ENCODE measurements at regions not wholly inside any gene's neighbourhood (a gene's known extent, or its start where the extent isn't known, plus 50 kb on each side); places are given as distances from the start of the nearest gene placed in this dataset.

- Histone ChIP-seq H3K4me1 (ENCODE audit: control insufficient read depth in 1 of 2, low read depth in 2 of 2) (no peaks in the 10 kb centered on the region), H3K36me3 (no peaks in the 10 kb centered on the region), H3K27me3 (replicated peaks; ENCODE audit: insufficient read depth) (peaks cover 9% of the 10 kb centered on the region), H3K27ac (no peak overlapping the region), H3K9me3 (no peaks in the 10 kb centered on the region), H3K4me3 (no peak overlapping the region)
- DNase-seq (ENCODE audit: low spot score): no peak
- no peak for ATAC-seq (ENCODE audit: insufficient number of reproducible peaks, low FRiP score, low read depth)
- no peak for TF ChIP-seq CTCF (IDR thresholded peaks at IDR 0.05)
These were observed 207.8 kb upstream of the FOXF1 start for GRCh38 chr16:86302421-86303109.

- Histone ChIP-seq H3K4me3 (no peak overlapping the region), H3K27ac (no peak overlapping the region), H3K9me3 (no peaks in the 10 kb centered on the region), H3K27me3 (replicated peaks; ENCODE audit: insufficient read depth) (peaks cover 4% of the 10 kb centered on the region), H3K36me3 (no peaks in the 10 kb centered on the region), H3K4me1 (ENCODE audit: control insufficient read depth in 1 of 2, low read depth in 2 of 2) (no peaks in the 10 kb centered on the region)
- no peak for TF ChIP-seq CTCF (IDR thresholded peaks at IDR 0.05)
- ATAC-seq (ENCODE audit: insufficient number of reproducible peaks, low FRiP score, low read depth) (no peak), DNase-seq (ENCODE audit: low spot score) (no peak)
These were observed 206.3 kb upstream of the FOXF1 start for GRCh38 chr16:86303787-86304678.

- Histone ChIP-seq H3K4me3 (no peak overlapping the region), H3K27ac (no peak overlapping the region), H3K36me3 (no peaks in the 10 kb centered on the region), H3K4me1 (ENCODE audit: control insufficient read depth in 1 of 2, low read depth in 2 of 2) (no peaks in the 10 kb centered on the region), H3K9me3 (no peaks in the 10 kb centered on the region), H3K27me3 (replicated peaks; ENCODE audit: insufficient read depth) (no peaks in the 10 kb centered on the region)
- ATAC-seq (ENCODE audit: insufficient number of reproducible peaks, low FRiP score, low read depth) (no peak), DNase-seq (ENCODE audit: low spot score) (no peak)
- no peak for TF ChIP-seq CTCF (IDR thresholded peaks at IDR 0.05)
These were observed 205.5 kb upstream of the FOXF1 start for GRCh38 chr16:86304868-86305267.

GRCh38 chr16:86305440-86305839 is 204.9 kb upstream of the FOXF1 start:
- Histone ChIP-seq H3K9me3 (no peaks in the 10 kb centered on the region), H3K36me3 (no peaks in the 10 kb centered on the region), H3K4me3 (no peak overlapping the region), H3K4me1 (ENCODE audit: control insufficient read depth in 1 of 2, low read depth in 2 of 2) (no peaks in the 10 kb centered on the region), H3K27me3 (replicated peaks; ENCODE audit: insufficient read depth) (no peaks in the 10 kb centered on the region), H3K27ac (no peak overlapping the region)
- ATAC-seq (ENCODE audit: insufficient number of reproducible peaks, low FRiP score, low read depth): no peak
- DNase-seq (ENCODE audit: low spot score): no peak
- TF ChIP-seq CTCF (IDR thresholded peaks at IDR 0.05): no peak

GRCh38 chr16:86306011-86306644 is 204.2 kb upstream of the FOXF1 start:
- no peaks in the 10 kb centered on the region for H3K36me3 ChIP-seq
- no peaks in the 10 kb centered on the region for H3K27me3 ChIP-seq (replicated peaks; ENCODE audit: insufficient read depth)
- H3K27ac ChIP-seq: no peak overlapping the region
- no peak for TF ChIP-seq CTCF (IDR thresholded peaks at IDR 0.05)
- no peaks in the 10 kb centered on the region for H3K9me3 ChIP-seq
- ATAC-seq (ENCODE audit: insufficient number of reproducible peaks, low FRiP score, low read depth) (no peak), DNase-seq (ENCODE audit: low spot score) (no peak)
- H3K4me3 ChIP-seq: no peak overlapping the region
- H3K4me1 ChIP-seq (ENCODE audit: control insufficient read depth in 1 of 2, low read depth in 2 of 2): no peaks in the 10 kb centered on the region
